ENCODE measurements at regions not wholly inside any gene's neighbourhood (a gene's known extent, or its start where the extent isn't known, plus 50 kb on each side); places are given as distances from the start of the nearest gene placed in this dataset.

- DNase-seq (ENCODE audit: low spot score) = no peak
These were observed 183.8 kb downstream of the EMP1 start for GRCh38 chr12:13380297-13380696.

DNA sequence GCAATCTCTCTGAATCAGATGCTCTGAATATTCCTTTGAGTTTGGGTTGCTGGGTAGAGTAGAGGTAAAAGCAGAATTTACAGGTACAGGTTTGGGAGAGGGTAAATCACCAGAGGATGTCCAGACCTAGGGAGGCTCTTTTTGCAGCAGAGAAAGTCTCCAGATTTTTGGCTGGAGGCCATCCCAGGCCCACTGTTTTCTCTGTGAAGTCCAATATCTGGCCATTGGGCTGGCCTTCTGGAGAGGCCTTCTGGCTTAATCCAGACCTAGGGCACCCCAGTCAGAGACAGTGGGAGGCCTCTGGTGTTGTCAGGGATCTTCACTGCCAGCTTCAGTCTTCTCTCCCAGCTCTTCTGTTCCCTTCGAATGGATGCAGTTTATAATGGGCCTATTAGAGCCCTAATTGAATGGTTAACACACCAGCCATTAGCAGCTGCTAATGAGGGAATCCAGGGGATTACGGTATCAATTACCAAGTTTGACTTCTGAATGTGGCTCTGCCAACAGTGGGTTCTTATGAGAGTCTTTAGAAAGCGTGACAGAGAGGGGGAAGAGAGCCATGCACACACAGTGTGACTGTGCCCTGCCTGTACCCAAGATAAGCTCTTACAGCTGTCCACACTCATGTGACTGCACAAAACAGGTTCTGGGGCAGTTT is 183.1 kb downstream of the EMP1 start:
- no peak for DNase-seq (ENCODE audit: low spot score)

DNA sequence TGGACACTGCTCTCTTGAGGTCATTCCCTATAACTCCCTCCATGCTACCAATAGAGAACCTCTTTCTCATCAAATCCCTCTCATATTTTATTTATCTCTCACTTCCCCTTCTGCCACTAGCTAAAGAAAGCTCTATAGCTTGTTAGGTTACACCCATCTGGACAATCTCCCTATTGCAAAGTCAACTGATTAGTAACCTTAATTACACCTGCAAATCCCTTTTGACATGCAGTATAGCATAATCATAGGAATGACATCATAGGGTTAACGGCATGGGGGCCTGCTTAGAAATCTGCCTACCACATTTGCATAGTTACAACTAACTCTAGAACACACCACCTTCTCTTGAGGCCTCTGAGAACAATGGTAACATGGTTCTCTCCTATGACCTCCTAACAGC is 181.2 kb downstream of the EMP1 start:
- DNase-seq (ENCODE audit: low spot score) = no peak

- DNase-seq (ENCODE audit: low spot score) = no peak
These were observed 180.3 kb downstream of the EMP1 start for GRCh38 chr12:13376610-13377373.

DNA sequence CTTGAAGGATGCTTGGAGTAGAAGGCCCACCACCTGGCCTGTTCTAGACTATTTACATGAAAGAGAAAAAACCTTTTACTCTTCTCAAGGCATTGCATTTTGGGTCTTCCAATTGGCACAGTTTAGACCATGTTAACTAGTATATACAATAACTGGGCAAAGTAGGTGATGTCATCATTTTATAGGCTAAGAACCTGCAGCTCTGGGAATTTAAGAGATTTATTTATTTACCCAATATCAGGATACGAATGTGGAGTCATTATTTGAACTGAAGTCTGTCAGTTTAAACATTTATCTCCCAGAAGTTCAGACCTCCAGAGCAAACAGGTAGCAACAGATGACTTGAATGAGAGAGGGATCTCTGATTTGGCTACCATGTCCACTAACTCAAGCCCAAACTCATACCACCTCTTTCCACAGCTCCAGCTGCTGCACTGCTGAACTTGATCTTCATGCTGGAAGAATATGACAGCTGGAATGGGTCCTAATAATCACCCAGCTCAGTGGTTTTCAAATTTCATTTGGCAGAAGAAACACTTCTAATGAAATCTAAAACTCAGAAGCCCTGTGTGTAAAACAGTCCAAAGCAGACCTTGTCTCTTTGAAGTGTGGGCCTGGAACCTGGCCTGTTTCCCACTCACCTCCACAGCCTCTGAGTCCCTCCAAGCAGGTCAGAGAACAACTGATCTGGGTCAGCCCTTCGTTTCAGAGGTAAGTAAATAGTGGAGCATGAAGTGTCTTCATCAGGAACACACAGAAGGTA is 179.2 kb downstream of the EMP1 start:
- no peak for DNase-seq (ENCODE audit: low spot score)

- no peak for DNase-seq (ENCODE audit: low spot score)
These were observed 178.3 kb downstream of the EMP1 start for GRCh38 chr12:13374793-13375192.

DNA sequence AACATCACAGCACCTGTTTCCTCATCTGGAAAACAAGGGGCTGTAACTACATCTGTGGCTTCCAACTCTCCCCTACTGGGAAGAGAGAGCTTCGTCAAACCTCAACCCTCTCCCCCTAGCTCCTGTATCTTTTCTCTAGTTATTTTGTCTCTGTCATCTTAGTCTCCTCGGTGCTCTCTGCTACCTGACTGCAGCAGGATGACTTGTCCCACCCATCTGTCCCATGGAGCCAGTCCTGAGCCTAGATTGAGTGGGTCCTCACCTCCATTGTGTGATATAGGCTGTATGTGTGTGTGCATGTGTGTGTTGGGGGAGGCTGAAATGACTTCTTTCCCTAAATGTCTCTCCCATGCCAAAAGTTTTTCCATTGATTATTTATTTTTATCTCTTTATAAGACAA is 177.3 kb downstream of the EMP1 start:
- no peak for DNase-seq (ENCODE audit: low spot score)

GRCh38 chr12:13373131-13373530 is 176.6 kb downstream of the EMP1 start:
- DNase-seq (ENCODE audit: low spot score) = no peak

GRCh38 chr12:13372386-13372785 is 175.9 kb downstream of the EMP1 start:
- DNase-seq (ENCODE audit: low spot score) = no peak

DNA sequence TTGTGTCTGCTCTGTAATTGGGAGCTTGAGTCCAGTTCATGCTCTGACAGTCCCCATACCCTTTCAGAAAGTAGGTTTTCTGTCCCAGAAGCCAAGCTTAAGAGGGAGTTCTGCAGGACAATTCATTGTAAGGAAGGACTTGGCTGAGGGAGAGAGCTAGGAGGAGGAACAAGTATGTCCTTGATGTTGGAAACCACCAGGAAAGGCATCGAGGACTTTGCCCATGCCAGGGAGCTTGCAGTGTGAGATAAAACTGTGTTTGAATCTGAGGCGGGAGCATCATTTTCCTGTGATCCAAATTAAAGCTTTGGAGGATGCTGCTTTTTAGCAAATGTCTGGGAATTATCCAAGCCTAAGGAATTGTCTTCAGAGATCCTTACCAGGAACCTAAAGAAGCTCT is 175.3 kb downstream of the EMP1 start:
- DNase-seq (ENCODE audit: low spot score) = no peak

DNA sequence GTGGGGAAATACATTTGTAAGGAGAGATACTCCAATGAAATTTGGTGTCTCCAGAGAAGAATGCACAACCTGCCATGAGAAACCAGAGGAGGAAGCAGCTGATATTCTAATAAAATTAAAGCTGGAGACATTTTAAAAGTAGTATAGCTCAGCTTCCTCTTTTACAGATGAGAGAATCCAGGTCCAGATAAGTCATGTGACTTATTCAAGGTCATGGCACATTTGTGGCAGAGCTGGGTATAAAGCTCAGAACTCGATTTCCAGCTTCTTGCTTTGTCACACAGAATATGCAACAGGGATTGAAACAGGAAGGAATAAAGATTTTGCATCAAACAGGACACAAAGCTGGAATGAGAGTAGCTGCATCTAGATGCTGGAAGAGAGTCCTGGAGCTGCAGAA is 174.8 kb downstream of the EMP1 start:
- DNase-seq (ENCODE audit: low spot score) = no peak

DNA sequence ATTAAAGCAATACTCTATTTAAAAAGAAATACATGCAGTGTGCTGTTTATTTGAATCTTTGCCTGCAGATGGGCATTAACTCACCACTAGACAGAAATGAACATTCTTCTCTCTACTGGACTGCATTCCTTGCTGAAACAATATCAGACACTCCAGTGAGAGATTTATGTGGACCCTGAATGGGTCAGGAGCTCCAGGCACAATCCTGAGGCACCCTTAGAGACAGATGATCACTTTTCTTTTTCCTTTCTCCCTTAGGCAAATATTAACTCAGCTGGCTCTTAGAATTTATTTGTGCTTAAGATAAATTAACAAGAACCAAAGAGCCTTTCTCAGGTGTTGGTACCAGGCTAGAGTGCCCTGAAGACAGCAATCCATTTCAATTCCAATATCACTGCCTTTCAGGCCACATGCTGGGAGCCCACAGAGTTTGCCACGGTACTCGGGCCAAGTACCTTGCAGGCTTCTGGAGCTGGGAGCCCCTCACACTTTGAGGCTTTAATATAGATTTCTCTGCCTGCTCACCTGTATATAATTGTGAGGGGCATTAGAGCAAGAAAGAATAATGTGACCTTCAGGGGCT is 173.0 kb downstream of the EMP1 start:
- DNase-seq (ENCODE audit: low spot score) = no peak

DNA sequence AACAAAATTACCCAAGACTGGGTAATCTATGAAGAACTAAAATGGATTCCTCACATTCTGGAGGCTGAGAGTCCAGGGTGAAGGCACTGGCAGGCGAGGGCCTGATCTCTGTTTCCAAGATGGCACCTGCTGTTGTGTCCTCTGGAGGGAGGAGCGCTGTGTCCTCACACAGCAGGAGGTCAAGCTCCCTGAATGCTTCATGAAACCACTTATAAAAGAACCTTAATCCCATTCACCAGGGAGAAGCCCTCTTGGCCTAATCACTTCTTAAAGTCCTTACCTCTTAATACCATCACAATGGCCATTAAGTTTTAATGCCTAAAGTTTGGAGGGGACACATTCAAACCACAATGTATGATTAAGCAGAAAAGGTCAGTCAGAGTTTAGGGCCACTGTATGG is 172.4 kb downstream of the EMP1 start:
- no peak for DNase-seq (ENCODE audit: low spot score)

- DNase-seq (ENCODE audit: low spot score) = no peak
These were observed 171.9 kb downstream of the EMP1 start for GRCh38 chr12:13368431-13368830.

DNA sequence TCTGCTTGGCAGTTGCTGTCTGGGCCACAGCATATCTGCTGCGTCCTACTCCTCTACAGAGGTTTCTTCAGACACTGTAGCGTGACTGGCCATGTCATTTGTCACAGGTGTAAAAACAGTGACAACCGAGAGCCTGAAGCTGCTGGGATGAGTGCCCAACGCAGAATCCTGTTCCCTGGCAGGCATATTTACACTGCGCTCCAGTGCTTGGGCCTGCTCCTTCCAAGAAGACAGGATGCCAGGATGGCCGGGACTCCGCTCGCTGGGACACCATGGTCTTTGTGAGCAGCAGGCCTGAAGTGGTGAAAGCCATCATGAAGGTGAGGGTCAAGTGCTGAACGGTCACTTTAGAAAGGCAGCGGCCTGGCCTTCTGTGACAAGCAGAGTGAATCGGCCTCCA is 171.4 kb downstream of the EMP1 start:
- no peak for DNase-seq (ENCODE audit: low spot score)

- no peak for DNase-seq (ENCODE audit: low spot score)
These were observed 169.3 kb downstream of the EMP1 start for GRCh38 chr12:13365748-13366366.

DNA sequence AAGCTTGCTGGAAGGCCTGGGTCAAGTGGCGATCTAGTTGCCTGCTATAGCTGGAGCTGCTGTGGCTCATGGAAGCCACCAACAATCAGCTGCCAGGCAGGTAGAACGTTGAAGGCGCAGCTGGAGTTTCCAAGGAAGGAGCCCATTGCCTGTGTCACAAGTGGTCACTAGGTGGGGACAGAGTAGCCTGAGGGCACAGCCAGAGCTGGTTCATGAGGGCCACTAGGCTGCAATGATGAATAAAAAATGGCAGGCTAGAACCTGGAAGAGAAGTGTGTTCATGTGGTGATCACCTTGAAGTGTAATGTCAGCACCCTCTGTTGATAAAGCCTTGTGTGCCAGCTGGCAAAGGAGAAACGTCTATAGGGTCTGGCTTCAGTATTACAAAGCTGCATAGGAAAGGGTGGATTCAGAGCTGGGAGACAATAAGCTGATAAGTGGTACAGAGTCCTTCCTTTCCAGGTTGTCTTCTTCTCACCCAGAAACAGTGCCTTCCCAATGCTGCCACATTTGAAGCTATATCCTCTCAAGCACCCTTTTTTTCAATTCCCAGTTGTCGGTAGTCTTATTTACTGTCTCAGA is 165.8 kb downstream of the EMP1 start:
- peak; percentile 71 for DNase-seq (ENCODE audit: low spot score)

DNA sequence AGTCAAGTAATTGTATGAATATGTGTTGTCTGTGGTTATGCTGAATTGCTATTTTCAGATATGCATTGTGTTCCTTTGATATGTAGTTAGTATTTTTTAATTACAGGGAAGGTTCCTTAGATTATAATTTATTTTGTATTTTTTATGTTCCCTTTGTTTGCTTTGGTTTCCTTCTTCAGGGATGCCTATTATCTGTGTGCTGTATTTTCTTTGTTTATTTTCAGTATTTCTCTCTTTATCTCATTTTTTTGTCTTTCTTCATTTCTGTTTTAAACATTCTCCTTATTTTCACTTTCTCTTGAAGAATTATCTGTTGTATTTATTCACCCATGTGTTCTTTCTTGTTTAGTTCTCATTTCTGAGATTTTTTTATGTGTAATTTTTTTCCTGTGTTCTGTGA is 163.1 kb downstream of the EMP1 start:
- no peak for DNase-seq (ENCODE audit: low spot score)

DNA sequence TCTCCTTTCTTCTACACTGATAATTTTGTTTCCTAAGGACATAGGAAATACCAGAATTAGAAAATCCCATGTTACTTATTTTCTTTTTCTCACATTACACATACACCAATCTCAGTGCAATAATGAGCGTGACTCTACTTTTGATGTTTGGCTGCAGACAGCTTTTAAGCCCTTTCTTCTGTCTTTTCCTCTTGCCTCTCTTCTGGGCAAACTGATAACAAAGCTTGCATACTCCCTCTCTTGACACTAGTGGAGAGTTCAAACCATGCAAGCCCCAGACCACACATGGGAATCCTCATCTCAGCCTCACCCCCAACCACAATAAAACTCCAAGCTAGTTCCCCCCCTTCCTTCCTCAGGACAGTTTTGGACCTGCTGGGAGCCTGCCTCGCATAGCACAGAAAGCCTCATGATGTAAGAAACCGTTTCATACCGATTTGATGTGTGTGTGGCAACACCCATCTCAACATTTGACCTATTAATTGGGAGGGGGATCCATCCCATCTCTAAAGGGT is 161.9 kb downstream of the EMP1 start:
- no peak for DNase-seq (ENCODE audit: low spot score)

DNA sequence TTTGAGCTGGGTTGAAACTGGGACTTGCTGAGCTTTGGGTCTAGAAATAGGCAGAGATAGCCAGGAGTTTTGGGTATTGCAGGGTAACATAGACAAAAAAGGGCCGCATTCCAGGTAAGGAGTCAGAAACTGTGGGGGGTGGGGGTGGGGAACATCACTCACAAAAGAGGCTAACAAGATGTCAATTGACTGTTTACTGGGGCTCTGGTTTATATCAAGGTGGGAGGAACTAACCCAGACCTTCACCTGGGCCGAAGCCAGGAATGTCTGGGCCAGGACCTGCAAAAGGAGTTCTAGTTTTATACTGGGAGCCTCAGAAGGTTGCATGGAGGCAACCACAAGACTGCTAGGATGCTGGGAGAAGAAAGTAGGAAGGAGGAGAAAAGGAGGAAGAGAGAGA is 154.4 kb downstream of the EMP1 start:
- no peak for DNase-seq (ENCODE audit: low spot score)

DNA sequence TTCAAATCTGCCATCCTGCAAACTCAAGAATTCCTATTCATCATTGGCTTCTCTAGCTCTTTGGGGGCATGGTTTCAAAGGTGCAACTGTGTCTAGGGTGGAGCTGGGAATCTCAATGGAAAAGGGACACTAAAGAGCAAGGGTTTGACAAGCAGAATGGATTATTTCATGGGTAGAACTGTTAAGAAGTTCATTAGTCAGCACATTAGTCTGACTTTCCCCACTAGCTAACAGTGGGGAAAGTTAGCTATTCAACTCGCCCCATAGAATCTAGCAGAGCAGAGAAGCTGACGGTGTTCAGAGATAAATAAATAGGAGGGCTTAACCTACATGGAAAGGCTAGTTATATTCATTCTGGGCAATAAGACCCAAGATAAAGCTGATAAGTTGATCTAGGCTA is 153.9 kb downstream of the EMP1 start:
- DNase-seq (ENCODE audit: low spot score) = no peak

GRCh38 chr12:13348464-13348863 is 151.9 kb downstream of the EMP1 start:
- no peak for DNase-seq (ENCODE audit: low spot score)
